Natural killer cell (primary cell): ENCODE measurements at regions not wholly inside any gene's neighbourhood (a gene's known extent, or its start where the extent isn't known, plus 50 kb on each side); places are given as distances from the start of the nearest gene placed in this dataset.

Experiments used
- ATAC-seq, 3 donors: fragments of 150-1000 bp in 2 of 3; fragments of 200-7000 bp in 1 of 3; cut with Tn5 transposase; 1 replicate in 1 of 3; 2 replicates in 2 of 3; pipeline ENCODE4 v1.10.0; 2021; ENCODE audit warnings: mild to moderate bottlenecking in 2 of 3, moderate library complexity in 2 of 3
- DNase-seq, 2 donors: peaks; one replicate each; pipeline versions ENCODE4 v3.0.0 to v3.0.0-alpha.2; 2013 to 2021; ENCODE audit warnings: mixed read lengths in 1 of 2
- H3K27ac ChIP-seq: one replicate; pipeline ENCODE4 v1.5.1; 2013; ENCODE audit warnings: mild to moderate bottlenecking, low read length
- H3K27me3 ChIP-seq: one replicate; pipeline ENCODE4 v1.6.1; 2013; ENCODE audit warnings: low read length; ENCODE audit not compliant: control insufficient read depth, insufficient read depth
- H3K36me3 ChIP-seq: one replicate; pipeline ENCODE4 v1.6.1; 2013; ENCODE audit warnings: low read length; ENCODE audit not compliant: control insufficient read depth, insufficient read depth
- H3K4me1 ChIP-seq: one replicate; pipeline ENCODE4 v1.6.1; 2013; ENCODE audit warnings: low read length; ENCODE audit not compliant: control insufficient read depth, insufficient read depth
- H3K4me3 ChIP-seq: one replicate; pipeline ENCODE4 v1.5.1; 2013; ENCODE audit warnings: low read length
- H3K9me3 ChIP-seq: one replicate; pipeline ENCODE4 v1.6.1; 2013; ENCODE audit warnings: low read length; ENCODE audit not compliant: control insufficient read depth, insufficient read depth
- H3K27ac Mint-ChIP-seq, 2 donors: one replicate each; pipeline ENCODE4 v1.8.0; 2022; ENCODE audit warnings: mild to moderate bottlenecking in 2 of 2, mixed read lengths in 2 of 2, moderate library complexity in 1 of 2
- H3K27me3 Mint-ChIP-seq, 2 donors: one replicate each; pipeline ENCODE4 v1.8.0; 2022; ENCODE audit warnings: low read depth in 2 of 2, mixed read lengths in 2 of 2
- H3K36me3 Mint-ChIP-seq: one replicate; pipeline ENCODE4 v1.8.0; 2022; ENCODE audit warnings: mixed read lengths
- H3K4me1 Mint-ChIP-seq, 2 donors: one replicate each; pipeline ENCODE4 v1.8.0; 2022; ENCODE audit warnings: mixed read lengths in 2 of 2
- H3K4me3 Mint-ChIP-seq: one replicate; pipeline ENCODE4 v1.8.0; 2022; ENCODE audit warnings: mild to moderate bottlenecking, moderate library complexity, mixed read lengths
- H3K9me3 Mint-ChIP-seq, 2 donors: one replicate each; pipeline ENCODE4 v1.8.0; 2022; ENCODE audit warnings: mixed read lengths in 2 of 2
- WGBS: methylation state at CpG from one replicate; pipeline ENCODE4 v1.1.7; 2013; ENCODE audit warnings: missing lambda C conversion rate; ENCODE audit not compliant: insufficient coverage; 5-methylcytosine and 5-hydroxymethylcytosine counted together
- intact Hi-C: fragments of 100-400 bp; cut with micrococcal nuclease; formaldehyde crosslinking; loops from one replicate; pipeline ENCODE4 v1.14.2; 2022
- TF ChIP-seq, protein P1 (sequence below): fragments of 200-600 bp; IDR thresholded peaks from one replicate; pipeline ENCODE4 v1.8.0; 2022; ENCODE audit warnings: antibody characterized with exemption

GRCh38 chr2:111236025-111236424 is 115.3 kb downstream of the BCL2L11 start:
- WGBS, result 98% methylated on average over 3 of the region's 3 CpGs
- DNase-seq, result no peak
- peaks cover 11% of the 10 kb centered on the region for H3K36me3 Mint-ChIP-seq
- no peaks in the 10 kb centered on the region for H3K9me3 Mint-ChIP-seq
- no peak overlapping the region for H3K27ac Mint-ChIP-seq
- ATAC-seq, result no peak
- Histone ChIP-seq H3K36me3 (no peaks in the 10 kb centered on the region), H3K4me1 (no peaks in the 10 kb centered on the region), H3K4me3 (no peak overlapping the region), H3K27ac (no peak overlapping the region), H3K27me3 (no peaks in the 10 kb centered on the region), H3K9me3 (no peaks in the 10 kb centered on the region)
- TF ChIP-seq, protein P1, sequence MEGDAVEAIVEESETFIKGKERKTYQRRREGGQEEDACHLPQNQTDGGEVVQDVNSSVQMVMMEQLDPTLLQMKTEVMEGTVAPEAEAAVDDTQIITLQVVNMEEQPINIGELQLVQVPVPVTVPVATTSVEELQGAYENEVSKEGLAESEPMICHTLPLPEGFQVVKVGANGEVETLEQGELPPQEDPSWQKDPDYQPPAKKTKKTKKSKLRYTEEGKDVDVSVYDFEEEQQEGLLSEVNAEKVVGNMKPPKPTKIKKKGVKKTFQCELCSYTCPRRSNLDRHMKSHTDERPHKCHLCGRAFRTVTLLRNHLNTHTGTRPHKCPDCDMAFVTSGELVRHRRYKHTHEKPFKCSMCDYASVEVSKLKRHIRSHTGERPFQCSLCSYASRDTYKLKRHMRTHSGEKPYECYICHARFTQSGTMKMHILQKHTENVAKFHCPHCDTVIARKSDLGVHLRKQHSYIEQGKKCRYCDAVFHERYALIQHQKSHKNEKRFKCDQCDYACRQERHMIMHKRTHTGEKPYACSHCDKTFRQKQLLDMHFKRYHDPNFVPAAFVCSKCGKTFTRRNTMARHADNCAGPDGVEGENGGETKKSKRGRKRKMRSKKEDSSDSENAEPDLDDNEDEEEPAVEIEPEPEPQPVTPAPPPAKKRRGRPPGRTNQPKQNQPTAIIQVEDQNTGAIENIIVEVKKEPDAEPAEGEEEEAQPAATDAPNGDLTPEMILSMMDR, result no peak
- peaks cover 0 to 4% of the 10 kb centered on the region in 2 donors for H3K4me1 Mint-ChIP-seq
- intact Hi-C loops, result no loop called here
- no peaks in the 10 kb centered on the region for H3K27me3 Mint-ChIP-seq
- H3K4me3 Mint-ChIP-seq, result no peak overlapping the region

DNA sequence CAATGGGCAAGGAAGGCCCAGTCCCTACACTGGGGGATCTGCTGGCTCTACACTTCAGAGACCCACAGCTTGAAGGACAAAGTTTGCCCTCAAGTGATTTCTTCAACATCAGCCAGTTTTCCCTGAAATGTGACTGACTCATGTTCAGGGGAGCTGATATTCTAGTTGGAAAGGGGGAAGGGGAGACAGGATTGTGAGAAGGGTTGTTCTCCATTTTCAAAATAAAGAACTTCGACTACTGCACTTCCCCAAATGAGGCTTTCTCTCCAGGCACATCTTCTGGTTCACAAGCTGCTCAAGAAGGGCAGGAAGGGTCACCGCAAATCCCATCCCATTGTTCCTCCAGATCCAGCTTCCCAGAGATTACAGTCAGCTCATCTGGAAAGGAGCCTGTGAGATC is 117.6 kb downstream of the BCL2L11 start:
- 88% methylated on average over 2 of the region's 2 CpGs for WGBS

DNA sequence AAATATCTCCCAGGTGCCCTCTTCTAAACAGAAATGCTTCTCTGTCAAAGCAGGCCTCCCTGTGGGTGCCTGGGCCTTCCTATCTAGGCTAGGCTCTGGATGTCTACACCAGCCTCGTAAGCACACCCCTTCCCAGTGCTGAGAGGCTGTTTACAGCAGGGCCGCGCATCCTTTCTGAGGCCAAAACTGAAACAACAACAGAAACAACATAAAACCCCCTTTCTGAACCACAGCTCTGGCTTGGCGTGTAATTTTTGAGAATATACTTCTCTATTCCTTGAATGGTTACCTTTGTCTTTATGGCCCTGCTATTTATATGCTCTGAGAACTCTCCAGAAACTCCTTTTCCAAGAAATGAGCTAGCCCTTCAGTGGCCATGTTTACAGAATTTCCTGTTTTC is 118.4 kb downstream of the BCL2L11 start:
- no peaks in the 10 kb centered on the region for H3K36me3 ChIP-seq
- WGBS, result 87% methylated on average over 4 of the region's 4 CpGs
- no peaks in the 10 kb centered on the region for H3K27me3 ChIP-seq
- Mint-ChIP-seq H3K4me3 (no peak overlapping the region), H3K27ac (no peak overlapping the region), H3K9me3 (no peaks in the 10 kb centered on the region), H3K36me3 (no peaks in the 10 kb centered on the region), H3K27me3 (no peaks in the 10 kb centered on the region), H3K4me1 (peaks cover 0 to 4% of the 10 kb centered on the region in 2 donors)
- no peaks in the 10 kb centered on the region for H3K9me3 ChIP-seq
- H3K27ac ChIP-seq, result no peak overlapping the region
- H3K4me1 ChIP-seq, result no peaks in the 10 kb centered on the region
- intact Hi-C loops, result no loop called here
- TF ChIP-seq, protein P1, result no peak
- ATAC-seq (no peak), DNase-seq (no peak)
- no peak overlapping the region for H3K4me3 ChIP-seq

More for the DNA sequence above, 117.6 kb downstream of the BCL2L11 start:
- H3K27me3 ChIP-seq, result no peaks in the 10 kb centered on the region
- Mint-ChIP-seq H3K4me3 (no peak overlapping the region), H3K36me3 (peaks cover 5% of the 10 kb centered on the region), H3K27me3 (no peaks in the 10 kb centered on the region), H3K4me1 (peaks cover 0 to 4% of the 10 kb centered on the region in 2 donors), H3K27ac (no peak overlapping the region), H3K9me3 (no peaks in the 10 kb centered on the region)
- no peak for ATAC-seq
- no peak overlapping the region for H3K27ac ChIP-seq
- no peaks in the 10 kb centered on the region for H3K4me1 ChIP-seq
- intact Hi-C loops, result no loop called here
- no peak overlapping the region for H3K4me3 ChIP-seq
- no peak for DNase-seq
- no peaks in the 10 kb centered on the region for H3K36me3 ChIP-seq
- H3K9me3 ChIP-seq, result no peaks in the 10 kb centered on the region
- TF ChIP-seq, protein P1, result no peak

DNA sequence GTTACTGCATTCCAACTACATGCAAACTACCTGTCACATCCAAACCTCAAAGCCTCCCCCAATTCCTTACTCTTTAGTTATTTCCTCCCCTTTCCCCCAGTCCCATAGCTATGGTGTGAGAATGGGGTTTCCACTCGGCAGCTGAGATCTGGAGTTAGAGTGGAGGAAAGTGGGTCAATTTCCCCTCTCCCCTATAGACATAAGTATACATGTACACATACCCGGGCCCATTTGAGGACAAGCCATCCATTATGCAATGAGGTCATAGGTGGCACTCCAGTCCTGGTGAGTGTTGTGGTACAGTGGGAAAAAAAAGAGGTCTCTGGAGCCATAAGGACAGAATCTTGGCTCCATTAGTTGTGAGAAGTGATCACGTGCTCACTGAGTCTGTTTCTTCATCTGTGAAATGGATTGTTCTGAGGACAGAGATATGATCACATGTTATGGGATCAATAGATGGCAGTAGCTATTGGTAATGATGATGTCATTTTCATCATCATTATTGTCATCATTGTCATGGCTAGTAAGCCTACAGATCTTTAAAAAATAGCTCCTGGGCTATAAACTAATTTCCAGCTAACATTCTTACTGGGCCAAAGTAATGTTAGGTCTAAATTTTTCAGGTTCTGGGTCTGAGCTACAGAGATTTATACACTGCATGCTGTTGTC is 119.0 kb downstream of the BCL2L11 start:
- no peaks in the 10 kb centered on the region for H3K27me3 Mint-ChIP-seq
- ATAC-seq, result no peak
- H3K4me1 Mint-ChIP-seq, result peaks cover 0 to 4% of the 10 kb centered on the region in 2 donors
- no peaks in the 10 kb centered on the region for H3K9me3 Mint-ChIP-seq
- H3K4me1 ChIP-seq, result no peaks in the 10 kb centered on the region
- no peaks in the 10 kb centered on the region for H3K36me3 Mint-ChIP-seq
- TF ChIP-seq, protein P1, result no peak
- H3K36me3 ChIP-seq, result no peaks in the 10 kb centered on the region
- H3K4me3 Mint-ChIP-seq, result no peak overlapping the region
- no peak overlapping the region for H3K27ac Mint-ChIP-seq
- H3K27me3 ChIP-seq, result no peaks in the 10 kb centered on the region
- intact Hi-C loops, result no loop called here
- DNase-seq, result no peak
- H3K4me3 ChIP-seq, result no peak overlapping the region
- no peaks in the 10 kb centered on the region for H3K9me3 ChIP-seq
- H3K27ac ChIP-seq, result no peak overlapping the region
- WGBS, result 100% methylated on average over 1 of the region's 3 CpGs
